GM21825 (cell line): ENCODE measurements at regions not wholly inside any gene's neighbourhood (a gene's known extent, or its start where the extent isn't known, plus 50 kb on each side); places are given as distances from the start of the nearest gene placed in this dataset.
"Not testable (repeated sequence)": the region's sequence is repeated elsewhere in the genome, so short reads cannot be mapped to it uniquely, and the experiment has no call there.

ENCODE experiments used
- ATAC-seq: cut with Tn5 transposase; IDR thresholded peaks from one replicate; pipeline ENCODE4 v1.9.1; 2021; ENCODE audit warnings: mild to moderate bottlenecking, moderate library complexity; ENCODE audit not compliant: unreplicated experiment

DNA sequence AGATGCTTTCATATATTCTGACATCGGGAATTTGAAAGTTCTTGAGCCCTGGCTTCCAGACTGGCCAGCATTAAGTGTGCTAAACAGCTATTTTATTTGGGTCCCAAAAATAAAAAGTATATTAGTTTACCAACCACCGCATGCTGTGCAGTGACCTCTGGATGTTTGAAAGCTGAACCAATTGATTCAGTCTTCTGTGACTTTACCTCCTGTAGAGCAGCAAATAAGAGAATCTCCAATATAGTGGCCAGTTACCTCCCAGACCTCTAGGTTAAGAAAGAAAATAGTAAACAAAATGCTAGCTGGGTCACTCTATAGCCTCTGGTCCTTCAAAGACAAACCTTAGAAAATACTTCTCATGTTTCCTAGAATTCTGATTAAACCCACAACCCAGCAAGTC lies 424.6 kb upstream of the NFE2L3 start:
- no peak for ATAC-seq

DNA sequence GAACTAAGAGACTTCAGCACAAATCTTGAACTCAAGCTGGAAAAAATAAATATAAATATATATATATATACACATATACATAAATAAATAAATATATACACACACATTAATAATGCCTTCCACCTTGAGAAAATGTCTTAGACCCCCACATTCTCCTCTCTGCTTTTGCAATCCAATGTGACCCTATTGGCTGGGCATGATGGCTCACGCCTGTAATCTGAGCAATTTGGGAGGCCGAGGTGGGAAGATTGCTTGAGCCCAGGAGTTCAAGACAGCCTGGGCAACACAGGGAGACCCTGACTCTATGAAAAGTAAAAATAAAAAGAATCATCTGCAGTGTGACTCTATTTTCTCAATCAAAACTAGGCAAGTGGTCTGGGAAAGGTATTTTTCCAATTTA lies 424.1 kb upstream of the NFE2L3 start:
- no peak for ATAC-seq

DNA sequence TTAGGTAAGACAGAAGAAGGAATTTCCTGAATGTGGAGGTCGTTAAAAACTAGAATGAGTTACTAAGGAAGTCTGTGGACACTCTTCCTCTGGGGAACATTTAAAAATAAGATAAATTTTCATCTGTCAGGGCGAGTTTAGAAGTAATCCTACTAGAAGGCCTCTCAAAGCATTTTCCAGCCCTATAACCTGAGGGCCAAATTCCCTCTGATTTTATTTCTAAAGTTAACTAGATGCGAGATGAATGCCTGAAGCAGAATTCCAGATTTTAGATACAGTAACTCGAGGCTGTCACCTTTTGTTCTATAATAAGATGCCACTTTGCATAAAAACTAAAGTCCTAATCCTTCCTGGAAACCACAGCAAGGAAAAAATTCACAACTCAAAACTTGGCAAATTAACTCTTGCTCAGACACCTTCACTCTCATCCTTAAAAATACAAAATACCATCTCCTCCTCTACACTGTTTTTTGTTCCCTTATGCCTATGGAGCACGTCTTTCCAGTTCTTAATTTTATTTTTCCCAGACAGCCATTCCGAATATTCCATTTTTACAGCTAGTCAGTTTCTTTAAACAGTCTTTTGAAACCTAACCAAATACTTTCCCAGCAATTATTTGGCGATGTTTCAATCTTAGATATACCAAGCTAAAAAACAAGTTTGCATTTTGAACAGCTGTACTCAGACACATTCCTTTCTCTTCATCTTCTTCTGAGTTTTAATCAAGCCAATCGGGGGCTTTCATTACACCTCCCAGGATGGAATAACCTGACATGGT lies 420.7 kb upstream of the NFE2L3 start:
- no peak for ATAC-seq

DNA sequence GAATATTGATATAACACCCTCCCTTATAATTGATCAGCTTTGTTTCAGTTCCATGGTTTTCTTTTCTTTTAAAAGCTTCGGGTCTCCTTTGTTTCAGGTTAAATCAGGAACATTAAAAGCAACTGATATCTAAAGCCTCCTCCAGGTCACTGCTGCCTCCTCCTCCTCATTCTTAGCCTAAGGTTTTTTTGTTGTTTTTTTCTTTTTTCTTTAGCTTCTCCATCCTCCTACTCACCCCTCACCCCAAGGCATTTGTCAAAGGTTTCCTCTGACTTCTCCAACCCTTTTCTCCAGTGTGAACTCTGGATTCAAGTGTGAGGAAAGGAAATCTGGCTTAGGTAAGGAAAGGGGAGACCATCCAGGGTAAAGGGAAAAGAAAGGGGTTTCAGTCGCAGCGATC lies 420.2 kb upstream of the NFE2L3 start:
- no peak for ATAC-seq

DNA sequence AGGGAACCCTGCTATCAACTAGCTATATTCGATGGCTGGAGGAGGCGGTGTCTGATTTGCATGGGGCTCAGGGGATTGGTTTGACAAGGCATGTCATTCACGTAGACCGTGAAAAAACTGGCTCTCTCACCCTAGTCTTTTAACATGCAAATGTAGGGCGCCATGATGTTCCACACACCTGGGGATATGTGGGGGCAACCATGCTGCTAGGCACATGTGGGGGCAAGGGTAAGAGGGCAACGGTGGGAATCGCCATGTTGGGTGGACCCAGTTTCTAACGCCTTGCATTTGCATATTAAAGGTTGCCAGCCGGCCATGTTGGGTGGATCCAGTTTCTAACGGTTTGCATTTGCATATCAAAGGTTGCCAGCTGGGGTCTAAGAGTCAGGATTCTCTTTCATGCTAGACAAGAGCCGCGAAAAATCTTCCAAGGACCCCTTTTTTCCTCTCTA lies 419.2 kb upstream of the NFE2L3 start:
- no peak for ATAC-seq

DNA sequence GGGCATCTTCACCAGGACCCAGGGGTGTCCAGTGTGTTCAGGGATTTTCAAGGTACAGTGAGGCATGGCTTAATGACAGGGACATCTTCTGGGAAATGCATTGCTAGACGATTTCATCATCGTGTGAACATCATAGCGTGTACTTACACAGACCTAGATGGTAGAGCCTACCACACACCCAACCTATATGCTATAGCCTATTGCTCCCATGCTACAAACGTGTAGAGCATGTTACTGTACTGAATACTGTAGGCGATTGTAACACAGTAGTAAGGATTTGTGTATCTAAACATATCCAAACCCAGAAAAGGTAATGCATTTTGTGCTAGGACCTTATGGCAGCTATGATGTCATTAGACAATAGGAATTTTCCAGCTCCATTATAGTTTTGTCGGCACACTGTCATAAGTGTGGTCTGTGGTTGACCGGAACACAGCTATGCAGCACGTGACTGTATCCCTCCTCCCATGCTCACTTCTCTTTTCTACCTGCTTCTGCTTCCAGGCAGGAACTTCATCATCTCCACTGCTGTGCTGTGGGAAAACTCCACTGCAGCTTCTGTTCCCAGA lies 416.2 kb upstream of the NFE2L3 start:
- no peak for ATAC-seq

DNA sequence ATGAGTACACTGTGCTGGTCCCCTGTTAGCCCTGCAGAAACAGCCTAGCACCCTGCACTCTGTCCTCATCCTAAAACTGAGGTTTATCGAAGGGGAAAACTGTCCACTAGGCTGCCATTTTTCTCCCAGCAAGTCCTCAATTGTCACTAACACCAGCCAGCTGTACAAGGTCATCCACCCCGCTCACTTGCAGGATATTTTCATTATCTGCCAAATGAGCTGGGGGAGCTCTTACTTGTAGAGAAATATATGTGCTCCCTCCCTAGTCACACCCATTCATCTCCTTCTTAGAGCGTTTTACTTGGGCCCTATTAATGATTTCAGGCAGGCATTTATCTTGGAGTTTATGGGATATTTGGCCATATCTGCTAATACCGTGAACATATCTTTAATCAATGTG lies 413.5 kb upstream of the NFE2L3 start:
- no peak for ATAC-seq

DNA sequence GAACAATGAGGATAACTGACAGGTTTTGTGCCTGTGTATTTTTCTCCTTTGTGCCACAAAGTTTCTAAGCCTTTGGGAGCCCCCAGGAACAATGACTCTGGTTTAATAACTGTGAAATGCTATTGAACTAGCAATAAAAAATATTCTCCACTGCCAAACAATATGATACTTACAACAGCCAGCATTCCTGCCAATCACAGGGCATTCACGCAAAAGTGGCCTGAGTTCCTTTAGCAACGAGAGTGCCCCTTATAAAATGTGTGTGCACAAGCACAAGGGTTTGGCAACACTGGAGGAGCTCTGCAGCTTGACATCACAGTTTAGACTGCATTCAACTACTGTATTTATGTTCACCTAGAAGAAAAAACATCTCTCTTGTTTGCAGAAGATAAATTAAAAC lies 412.9 kb upstream of the NFE2L3 start:
- ATAC-seq, result no peak

DNA sequence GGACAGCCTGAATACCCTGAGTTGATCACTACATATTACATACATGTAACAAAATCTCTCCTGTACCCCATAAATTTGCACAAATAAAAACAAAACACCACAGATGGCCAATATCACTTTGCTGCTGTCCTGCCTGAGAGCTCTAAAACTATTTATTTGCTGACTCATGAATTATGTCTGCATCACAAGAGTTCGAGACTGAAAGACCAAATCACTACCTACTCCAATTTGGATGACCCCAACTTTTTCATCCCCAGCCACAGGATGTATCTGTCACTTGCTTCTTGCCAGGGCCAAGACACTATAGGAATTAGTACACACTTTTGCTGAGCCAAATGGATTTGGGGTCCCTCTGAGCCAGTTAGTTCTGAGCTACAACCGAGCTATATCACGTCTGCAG lies 409.7 kb upstream of the NFE2L3 start:
- no peak for ATAC-seq

DNA sequence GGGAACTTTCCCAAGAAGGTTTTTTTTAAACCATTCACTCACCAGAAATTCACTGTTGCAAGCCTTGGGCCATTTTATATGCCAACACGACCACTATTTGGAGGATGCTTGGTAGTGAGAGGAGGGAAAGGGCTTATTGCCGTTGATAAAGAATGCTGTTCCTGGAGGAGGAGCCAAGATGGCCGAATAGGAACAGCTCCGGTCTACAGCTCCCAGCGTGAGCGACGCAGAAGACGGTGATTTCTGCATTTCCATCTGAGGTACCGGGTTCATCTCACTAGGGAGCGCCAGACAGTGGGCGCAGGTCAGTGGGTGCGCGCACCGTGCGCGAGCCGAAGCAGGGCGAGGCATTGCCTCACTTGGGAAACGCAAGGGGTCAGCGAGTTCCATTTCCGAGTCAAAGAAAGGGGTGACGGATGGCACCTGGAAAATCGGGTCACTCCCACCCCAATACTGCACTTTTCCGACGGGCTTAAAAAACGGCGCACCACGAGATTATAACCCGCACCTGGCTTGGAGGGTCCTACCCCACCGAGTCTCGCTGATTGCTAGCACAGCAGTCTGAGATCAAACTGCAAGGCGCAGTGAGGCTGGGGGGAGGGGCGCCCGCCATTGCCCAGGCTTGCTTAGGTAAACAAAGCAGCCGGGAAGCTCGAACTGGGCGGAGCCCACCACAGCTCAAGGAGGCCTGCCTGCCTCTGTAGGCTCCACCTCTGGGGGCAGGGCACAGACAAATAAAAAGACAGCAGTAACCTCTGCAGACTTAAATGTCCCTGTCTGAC lies 408.1 kb upstream of the NFE2L3 start:
- not testable (repeated sequence) for ATAC-seq

DNA sequence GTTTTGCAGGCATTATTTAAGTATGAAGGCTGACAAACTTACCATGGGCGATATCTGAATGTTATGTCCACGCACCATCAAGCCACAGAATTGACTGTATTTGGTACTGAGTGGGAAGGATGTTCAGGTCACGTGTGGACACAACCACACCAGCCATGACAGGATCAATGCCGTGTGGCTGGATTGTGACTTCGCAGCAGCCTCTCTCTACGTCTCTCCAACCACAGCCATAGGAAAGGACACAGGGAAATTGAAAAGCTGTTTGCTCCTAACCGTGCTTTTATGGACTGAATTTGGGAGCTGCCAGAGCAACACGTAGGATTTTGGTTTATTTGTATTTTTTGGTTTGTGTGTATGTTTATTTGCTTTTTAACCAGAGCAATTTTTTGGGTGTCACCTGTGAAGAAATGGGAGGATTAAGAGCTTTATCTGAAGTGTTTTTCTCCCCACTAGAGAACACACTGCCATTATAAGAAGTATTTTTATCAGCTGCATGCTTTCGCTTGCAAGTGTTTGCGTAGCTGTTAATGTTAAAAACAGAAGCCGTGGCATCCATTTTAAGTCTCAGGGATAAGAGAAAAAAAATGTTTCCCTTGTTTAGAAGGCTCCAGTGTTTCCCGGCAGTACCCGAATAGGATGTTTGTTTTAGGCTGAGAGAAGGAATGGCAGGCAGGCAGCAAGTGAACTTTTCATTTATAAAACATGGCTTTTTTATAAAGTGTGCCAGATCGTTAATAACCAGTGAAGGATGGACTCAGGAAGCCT lies 401.1 kb upstream of the NFE2L3 start:
- no peak for ATAC-seq

DNA sequence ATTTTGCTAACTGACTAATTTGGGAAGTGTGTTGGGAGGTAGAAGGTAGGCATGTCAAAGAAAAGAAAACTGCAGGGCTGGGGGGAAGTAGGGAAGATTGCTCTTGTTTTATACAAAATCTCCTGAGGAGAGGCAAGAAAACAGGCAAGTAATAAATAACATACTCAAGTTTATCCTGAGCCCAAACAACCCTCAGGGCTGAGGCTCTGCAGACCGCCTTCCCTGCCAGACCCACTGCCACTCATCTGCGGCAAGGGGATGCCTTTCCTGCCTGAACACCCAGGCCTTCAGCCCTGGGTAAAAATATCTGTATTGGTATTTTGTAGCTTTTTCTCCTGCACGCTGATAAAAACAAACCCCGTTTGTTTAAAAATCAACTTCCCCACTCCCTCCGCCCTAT lies 399.8 kb upstream of the NFE2L3 start:
- ATAC-seq, result no peak

DNA sequence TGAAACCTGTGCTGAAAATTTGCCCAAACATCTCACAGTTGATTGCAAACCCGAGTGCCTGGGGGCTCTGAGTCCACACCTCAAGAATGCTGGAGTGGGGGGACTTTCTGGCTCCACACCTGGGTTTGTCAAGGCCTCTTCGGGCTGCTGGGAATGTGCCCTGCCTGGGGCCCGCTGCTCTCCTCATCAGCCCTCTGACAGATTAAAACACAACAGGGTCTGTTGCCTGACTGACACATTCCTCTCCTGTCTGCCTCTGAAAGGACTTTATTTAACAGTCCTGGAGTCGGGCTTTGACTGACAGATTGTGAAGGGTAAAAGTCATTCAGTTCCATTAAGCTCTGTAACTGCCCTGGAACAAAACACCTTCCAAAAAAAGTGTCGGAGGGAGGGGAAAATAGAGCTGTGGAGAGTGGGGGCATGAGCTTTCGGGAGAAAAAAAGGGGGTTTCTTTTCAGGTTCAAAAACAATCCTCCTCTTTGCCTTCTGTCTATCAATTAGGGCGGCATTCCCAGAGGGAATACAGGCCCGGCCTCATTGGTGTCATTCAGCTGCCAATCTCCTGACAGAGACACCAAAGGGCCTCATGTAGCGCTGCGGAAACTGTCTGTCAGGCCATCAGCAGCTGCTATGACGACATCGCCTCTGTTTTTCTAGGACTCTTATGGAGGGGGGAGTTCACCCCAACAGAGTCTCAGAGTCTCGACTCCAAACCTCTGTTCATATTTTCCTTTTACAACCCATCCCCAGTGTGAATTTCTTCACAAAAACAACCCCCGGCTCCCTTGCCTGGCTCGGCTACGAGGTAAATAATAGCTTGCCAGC lies 398.8 kb upstream of the NFE2L3 start:
- ATAC-seq, result no peak

DNA sequence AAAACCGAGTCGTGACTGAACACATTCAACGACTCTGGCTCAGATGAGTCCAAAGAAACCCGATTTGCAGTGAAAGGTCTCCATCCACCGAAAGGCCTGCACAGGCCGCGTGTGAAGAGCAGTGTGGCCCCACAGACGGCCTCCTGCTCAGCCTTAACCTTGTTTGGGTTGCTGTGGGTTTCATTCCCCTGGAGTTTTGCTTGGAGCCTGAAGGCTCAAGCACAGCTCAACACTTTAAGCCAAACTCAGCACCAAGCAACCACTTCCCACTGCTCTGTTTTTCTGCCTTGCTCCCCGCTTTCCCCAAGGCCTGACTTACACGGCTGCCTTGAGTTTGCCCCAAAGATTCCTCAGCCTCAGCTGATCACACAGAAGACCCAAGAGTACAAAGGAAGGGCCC lies 398.2 kb upstream of the NFE2L3 start:
- ATAC-seq, result no peak

DNA sequence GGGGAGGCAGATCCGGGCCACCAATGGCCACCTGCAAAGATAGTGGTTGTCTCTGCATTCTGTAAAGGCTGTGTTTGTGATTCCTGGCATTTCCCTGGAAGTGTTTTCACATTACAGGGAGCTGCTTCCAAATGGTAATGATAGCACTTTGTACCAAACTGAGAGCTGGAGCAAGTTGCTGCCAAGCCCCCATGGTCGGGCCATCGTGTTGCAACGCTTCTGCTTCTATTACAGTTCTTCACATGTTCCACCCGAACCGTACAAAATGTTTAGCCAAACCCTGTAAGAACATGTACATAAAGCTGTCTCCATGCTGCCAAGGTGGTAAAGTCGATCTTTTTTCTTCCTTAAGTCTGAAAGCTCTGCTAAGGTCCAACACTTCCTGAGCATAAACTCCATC lies 397.7 kb upstream of the NFE2L3 start:
- ATAC-seq, result no peak

DNA sequence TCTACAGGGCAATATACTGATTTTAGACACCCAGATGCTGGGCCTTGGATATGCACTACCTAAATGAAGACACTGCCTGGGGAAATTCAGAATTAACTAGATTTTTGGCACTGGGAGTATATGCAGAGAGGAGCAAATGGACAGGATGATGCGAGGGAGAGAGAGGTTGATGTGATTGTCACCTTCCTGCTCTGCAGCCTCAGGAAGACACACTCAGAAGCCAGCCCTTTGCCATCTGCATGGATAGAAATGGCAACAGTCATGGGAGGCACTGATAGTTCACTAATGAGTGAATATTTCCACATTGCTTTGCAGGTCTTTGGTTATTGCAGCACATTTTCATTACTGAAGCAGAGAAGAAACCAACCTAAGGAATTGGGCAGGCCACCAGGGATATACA lies 397.2 kb upstream of the NFE2L3 start:
- ATAC-seq, result no peak

DNA sequence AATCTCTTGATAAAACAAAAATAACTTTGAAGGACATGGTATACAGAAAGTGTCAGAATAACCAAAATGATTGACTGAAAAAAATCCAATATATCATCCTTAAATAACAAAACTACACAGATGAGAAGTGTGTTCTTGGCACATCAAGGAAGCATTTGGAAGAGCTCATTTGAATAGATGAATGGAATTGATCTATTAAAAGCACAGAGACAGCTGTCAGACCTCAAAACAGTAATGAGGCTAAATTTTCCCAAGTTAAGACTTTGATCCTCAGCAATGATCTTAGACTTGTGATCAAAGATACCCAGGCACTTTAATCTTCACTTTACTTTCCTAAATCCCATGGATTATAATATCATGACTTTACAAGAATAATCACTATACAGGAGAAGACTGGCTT lies 395.4 kb upstream of the NFE2L3 start:
- no peak for ATAC-seq

DNA sequence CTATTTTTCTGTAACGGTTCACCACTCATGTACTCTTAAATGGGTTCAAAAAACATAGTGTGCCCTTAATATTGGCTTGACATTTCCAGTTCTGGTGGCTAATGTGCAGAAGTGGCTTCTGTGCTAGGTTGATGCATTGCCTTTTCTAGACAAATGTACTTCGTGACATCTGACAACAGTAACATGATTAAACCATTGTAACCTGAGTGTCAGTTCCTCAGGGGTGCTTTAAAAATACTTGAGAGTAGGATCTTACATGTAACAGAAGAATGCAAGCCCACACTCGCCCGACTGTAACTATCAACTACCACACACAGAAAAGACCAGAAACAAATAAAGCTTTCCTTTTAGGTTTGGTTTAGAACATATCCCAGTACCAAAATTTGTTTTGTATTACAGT lies 393.4 kb upstream of the NFE2L3 start:
- ATAC-seq, result no peak

DNA sequence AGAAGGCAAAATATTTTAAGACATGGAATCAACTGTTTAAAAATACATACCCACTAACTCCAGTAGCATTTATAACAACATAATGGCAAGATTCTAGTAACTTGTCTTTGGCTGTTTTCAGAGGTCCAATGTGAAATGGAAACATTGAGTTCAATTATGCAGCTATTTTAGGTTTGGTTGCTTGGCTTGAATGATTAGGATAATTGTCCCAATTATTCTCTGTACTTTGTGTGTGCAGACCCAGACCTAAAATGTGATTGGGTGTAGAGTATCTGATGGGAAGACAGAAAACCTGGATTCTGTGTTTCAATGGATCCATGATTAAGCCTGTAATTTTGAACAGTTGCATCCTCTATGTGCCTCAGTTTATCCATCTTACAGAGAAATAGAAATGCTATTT lies 392.7 kb upstream of the NFE2L3 start:
- no peak for ATAC-seq

DNA sequence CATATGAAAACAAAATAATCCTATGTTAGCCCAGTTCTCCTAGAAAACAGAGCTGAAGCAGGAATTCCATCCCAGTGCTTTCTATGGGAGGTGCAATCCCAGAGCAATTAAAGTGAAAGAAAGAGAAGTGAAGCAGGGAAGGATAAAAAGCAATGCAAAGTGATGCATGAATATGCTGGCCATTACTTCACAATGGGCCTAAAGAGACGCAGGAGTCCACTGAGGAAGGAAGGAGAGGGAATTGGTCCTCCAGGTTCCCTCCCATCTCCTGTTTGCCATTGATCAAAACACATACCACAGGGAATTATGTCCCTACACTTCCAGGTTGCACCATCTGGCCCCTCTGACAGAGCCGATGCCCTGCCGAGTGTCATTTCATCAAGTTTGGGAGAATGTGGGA lies 392.2 kb upstream of the NFE2L3 start:
- no peak for ATAC-seq
